ENCODE measurements at regions not wholly inside any gene's neighbourhood (a gene's known extent, or its start where the extent isn't known, plus 50 kb on each side); places are given as distances from the start of the nearest gene placed in this dataset.

DNA sequence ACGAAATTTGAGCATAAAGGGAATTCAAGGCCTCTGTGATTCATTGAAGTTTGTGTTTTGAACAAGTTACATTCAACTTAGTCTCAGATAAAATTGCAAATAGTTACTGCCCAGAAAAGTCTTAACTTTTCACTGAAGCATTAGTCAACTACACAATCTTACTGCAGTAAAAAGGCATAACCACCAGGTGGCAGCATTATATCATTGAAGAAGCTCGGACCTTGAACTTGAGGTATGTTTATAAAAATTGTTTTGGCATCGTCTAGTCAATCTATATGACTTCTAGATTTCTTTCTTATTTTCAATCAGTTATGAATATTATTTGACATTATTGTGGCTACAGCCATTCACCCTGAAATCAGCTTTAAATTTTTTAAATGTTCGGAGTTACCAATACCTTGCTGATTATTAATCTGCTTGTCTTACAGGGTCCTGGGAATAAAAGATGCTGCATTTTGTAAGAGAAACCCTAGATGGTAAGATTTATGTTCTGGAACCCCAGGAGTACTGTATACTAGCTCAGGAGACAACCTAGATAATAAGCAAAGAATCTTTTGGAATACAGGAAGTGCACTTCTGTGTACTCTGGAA, 83.9 kb upstream of the GRAMD2B start:
- TF ChIP-seq, protein P1, sequence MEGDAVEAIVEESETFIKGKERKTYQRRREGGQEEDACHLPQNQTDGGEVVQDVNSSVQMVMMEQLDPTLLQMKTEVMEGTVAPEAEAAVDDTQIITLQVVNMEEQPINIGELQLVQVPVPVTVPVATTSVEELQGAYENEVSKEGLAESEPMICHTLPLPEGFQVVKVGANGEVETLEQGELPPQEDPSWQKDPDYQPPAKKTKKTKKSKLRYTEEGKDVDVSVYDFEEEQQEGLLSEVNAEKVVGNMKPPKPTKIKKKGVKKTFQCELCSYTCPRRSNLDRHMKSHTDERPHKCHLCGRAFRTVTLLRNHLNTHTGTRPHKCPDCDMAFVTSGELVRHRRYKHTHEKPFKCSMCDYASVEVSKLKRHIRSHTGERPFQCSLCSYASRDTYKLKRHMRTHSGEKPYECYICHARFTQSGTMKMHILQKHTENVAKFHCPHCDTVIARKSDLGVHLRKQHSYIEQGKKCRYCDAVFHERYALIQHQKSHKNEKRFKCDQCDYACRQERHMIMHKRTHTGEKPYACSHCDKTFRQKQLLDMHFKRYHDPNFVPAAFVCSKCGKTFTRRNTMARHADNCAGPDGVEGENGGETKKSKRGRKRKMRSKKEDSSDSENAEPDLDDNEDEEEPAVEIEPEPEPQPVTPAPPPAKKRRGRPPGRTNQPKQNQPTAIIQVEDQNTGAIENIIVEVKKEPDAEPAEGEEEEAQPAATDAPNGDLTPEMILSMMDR (conservative IDR thresholded peaks at IDR 0.05; ENCODE audit: low read depth, low read length): peak; percentile 88
- no peak for TF ChIP-seq EZH2 (IDR thresholded peaks at IDR 0.05; ENCODE audit: low read length, unreplicated experiment)
